Renal cortical epithelial cell (primary cell): ENCODE measurements at regions not wholly inside any gene's neighbourhood (a gene's known extent, or its start where the extent isn't known, plus 50 kb on each side); places are given as distances from the start of the nearest gene placed in this dataset.
A peak's percentile ranks its signal among the peaks of the same experiment; 100 is the strongest.

Experiments used
- DNase-seq: peaks from one replicate; pipeline ENCODE4 v3.0.0-alpha.2; 2011; ENCODE audit warnings: low read depth

- DNase-seq, result no peak
These were observed 326.1 kb upstream of the ROPN1 start for GRCh38 chr3:124318014-124318413.

GRCh38 chr3:124318656-124319055, 326.7 kb upstream of the ROPN1 start:
- no peak for DNase-seq

GRCh38 chr3:124320976-124321375, 329.1 kb upstream of the ROPN1 start:
- DNase-seq, result no peak

GRCh38 chr3:124322309-124322880, 330.5 kb upstream of the ROPN1 start:
- peak; percentile 9 for DNase-seq

- DNase-seq, result no peak
These were observed 331.0 kb upstream of the ROPN1 start for GRCh38 chr3:124322966-124323365.

GRCh38 chr3:124325248-124325647, 333.3 kb upstream of the ROPN1 start:
- no peak for DNase-seq

- no peak for DNase-seq
These were observed 337.8 kb upstream of the ROPN1 start for GRCh38 chr3:124329723-124330122.

GRCh38 chr3:124333931-124334640, 342.2 kb upstream of the ROPN1 start:
- no peak for DNase-seq

GRCh38 chr3:124336067-124336656, 344.2 kb upstream of the ROPN1 start:
- DNase-seq, result no peak

GRCh38 chr3:124345845-124346244, 353.9 kb upstream of the ROPN1 start:
- peak; percentile 52 for DNase-seq

GRCh38 chr3:124346487-124346886, 354.6 kb upstream of the ROPN1 start:
- peak; percentile 76 for DNase-seq

- peak; percentile 18 for DNase-seq
These were observed 355.5 kb upstream of the ROPN1 start for GRCh38 chr3:124347418-124347817.

- peak; percentile 65 for DNase-seq
These were observed 356.6 kb upstream of the ROPN1 start for GRCh38 chr3:124348555-124348954.

GRCh38 chr3:124351430-124352148, 359.7 kb upstream of the ROPN1 start:
- peak; percentile 86 for DNase-seq

GRCh38 chr3:124352149-124352539, 360.2 kb upstream of the ROPN1 start:
- DNase-seq, result no peak

GRCh38 chr3:124353691-124354090, 361.8 kb upstream of the ROPN1 start:
- DNase-seq, result no peak

GRCh38 chr3:124354150-124354549, 362.2 kb upstream of the ROPN1 start:
- DNase-seq, result no peak

- no peak for DNase-seq
These were observed 366.2 kb upstream of the ROPN1 start for GRCh38 chr3:124358156-124358555.

- no peak for DNase-seq
These were observed 368.2 kb upstream of the ROPN1 start for GRCh38 chr3:124360155-124360554.

GRCh38 chr3:124360563-124360962, 368.6 kb upstream of the ROPN1 start:
- DNase-seq, result no peak

- DNase-seq, result no peak
These were observed 368.7 kb upstream of the UMPS start for GRCh38 chr3:124361566-124361965.

GRCh38 chr3:124362455-124362854, 367.8 kb upstream of the UMPS start:
- no peak for DNase-seq

GRCh38 chr3:124363476-124363875, 366.8 kb upstream of the UMPS start:
- DNase-seq, result peak; percentile 33
